Lower leg skin (tissue), 4 donors: ENCODE measurements at regions not wholly inside any gene's neighbourhood (a gene's known extent, or its start where the extent isn't known, plus 50 kb on each side); places are given as distances from the start of the nearest gene placed in this dataset.

ENCODE experiments used
- DNase-seq, 2 donors: peaks; one replicate each; pipeline ENCODE4 v3.0.0-alpha.2; 2019; ENCODE audit warnings: low spot score in 2 of 2
- H3K4me3 ChIP-seq: fragments of 200-600 bp; sonication (generic); 2 replicates; pipeline ENCODE4 v1.5.1; 2017; ENCODE audit warnings: mild to moderate bottlenecking, low read depth; ENCODE audit not compliant: poor library complexity, severe bottlenecking
- CTCF ChIP-seq, 3 donors: fragments of 450-650 bp; IDR thresholded peaks; one replicate each; pipeline ENCODE4 v1.5.1; 2016; ENCODE audit warnings: antibody characterized with exemption in 3 of 3, mild to moderate bottlenecking in 3 of 3, moderate library complexity in 2 of 3
- POLR2A ChIP-seq, 2 donors: fragments of 450-650 bp; IDR thresholded peaks; one replicate each; pipeline ENCODE4 v1.6.1; 2016 to 2017; ENCODE audit warnings: antibody characterized with exemption in 2 of 2, mild to moderate bottlenecking in 1 of 2, moderate library complexity in 1 of 2
- WGBS, 2 donors: methylation state at CpG; one replicate each; pipeline ENCODE4 v1.1.5; 2018; 5-methylcytosine and 5-hydroxymethylcytosine counted together
- intact Hi-C: fragments of 100-400 bp; cut with DNase I; formaldehyde crosslinking; loops from one replicate; pipeline ENCODE4 v1.15.0; 2023; ENCODE audit warnings: low total_unique reads

DNA sequence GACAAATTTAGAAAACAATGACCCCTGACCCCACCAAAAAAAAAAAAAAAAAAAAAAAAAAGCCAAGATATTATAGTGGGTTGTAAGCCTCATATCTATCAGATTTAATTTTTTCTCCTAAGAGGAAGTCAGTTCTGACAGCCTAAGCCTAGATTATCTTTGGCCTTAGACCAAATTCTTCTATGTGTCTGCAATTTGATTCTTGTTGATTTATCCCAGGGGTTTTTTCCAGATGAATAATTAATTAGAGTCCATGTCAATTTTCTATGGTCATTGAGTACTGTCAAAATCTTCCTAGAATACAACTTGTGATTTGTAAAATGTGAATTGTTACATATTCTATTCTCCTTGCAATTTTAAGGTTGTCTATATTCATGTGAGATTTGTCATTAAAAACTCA is 151.6 kb upstream of the CACNA2D1 start:
- TF ChIP-seq CTCF (IDR thresholded peaks at IDR 0.05) (no peak), POLR2A (IDR thresholded peaks at IDR 0.05) (no peak)
- no peak for DNase-seq
- intact Hi-C loops: no loop called here
- H3K4me3 ChIP-seq: no peak overlapping the region

- intact Hi-C loops: no loop called here
- no peak for TF ChIP-seq POLR2A (IDR thresholded peaks at IDR 0.05)
- TF ChIP-seq CTCF (IDR thresholded peaks at IDR 0.05): no peak
- no peak for DNase-seq
- H3K4me3 ChIP-seq: no peak overlapping the region
- WGBS, 2 donors: 40 to 42% methylated on average over 6 of the region's 6 CpGs
Observed at GRCh38 chr7:82594665-82595064, 151.1 kb upstream of the CACNA2D1 start.

DNA sequence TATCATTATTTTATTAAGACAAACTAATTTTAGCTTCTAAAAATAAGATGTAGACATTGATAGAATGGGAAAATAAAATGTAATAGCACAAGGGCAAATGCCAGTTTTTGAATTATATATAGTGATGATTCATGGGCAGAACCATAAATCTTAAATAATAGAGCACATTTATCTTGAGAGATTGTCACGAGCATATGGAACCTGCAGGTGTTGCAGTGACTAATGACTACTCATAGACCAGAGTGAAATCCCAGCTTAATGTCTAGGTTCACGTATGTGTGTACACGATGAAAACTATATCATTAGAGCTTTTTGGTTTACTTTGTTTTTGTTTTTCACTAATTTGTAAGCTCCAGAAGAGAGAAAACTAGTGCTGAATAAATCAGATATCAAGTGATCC is 150.2 kb upstream of the CACNA2D1 start:
- intact Hi-C loops: no loop called here
- no peak overlapping the region for H3K4me3 ChIP-seq
- TF ChIP-seq POLR2A (IDR thresholded peaks at IDR 0.05): no peak
- DNase-seq: no peak
- 51 to 59% methylated on average over 3 of the region's 3 CpGs for WGBS, 2 donors

DNA sequence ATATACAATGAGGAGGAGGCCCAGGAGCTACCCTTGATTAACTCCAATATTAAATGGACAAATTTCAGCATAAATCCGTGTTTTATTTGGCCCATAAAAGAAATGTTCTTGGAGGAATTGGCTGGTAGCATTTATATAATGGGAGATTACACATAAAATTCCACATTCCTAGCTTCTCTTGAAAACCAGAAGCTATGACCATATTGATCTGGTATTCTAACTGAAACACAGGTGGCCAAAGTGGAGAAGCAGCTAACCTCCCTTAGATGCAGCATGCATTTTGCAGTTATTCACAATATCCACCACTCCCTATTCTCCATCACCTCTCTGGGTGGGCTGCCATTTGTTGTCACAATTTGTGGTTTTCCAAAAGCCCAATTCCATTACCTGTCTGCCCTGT is 148.8 kb upstream of the CACNA2D1 start:
- H3K4me3 ChIP-seq: no peak overlapping the region
- intact Hi-C loops: no loop called here
- DNase-seq: no peak
- TF ChIP-seq POLR2A (IDR thresholded peaks at IDR 0.05) (no peak), CTCF (IDR thresholded peaks at IDR 0.05) (no peak)
- 82 to 93% methylated on average over 1 of the region's 1 CpG for WGBS, 2 donors

GRCh38 chr7:82579047-82579446 is 135.5 kb upstream of the CACNA2D1 start:
- no peak for TF ChIP-seq POLR2A (IDR thresholded peaks at IDR 0.05)
- no peak for TF ChIP-seq CTCF (IDR thresholded peaks at IDR 0.05)
- WGBS, 2 donors: 48 to 51% methylated on average over 3 of the region's 3 CpGs
- DNase-seq: no peak
- no peak overlapping the region for H3K4me3 ChIP-seq
- intact Hi-C loops: loop anchor here (10.0 kb wide), 1 partner anchor 534 kb away; no protein-coding TSS in a partner anchor

GRCh38 chr7:82578430-82578829 is 134.9 kb upstream of the CACNA2D1 start:
- no peak for TF ChIP-seq CTCF (IDR thresholded peaks at IDR 0.05)
- TF ChIP-seq POLR2A (IDR thresholded peaks at IDR 0.05): no peak
- 4 to 5% methylated on average over 1 of the region's 1 CpG for WGBS, 2 donors
- DNase-seq: no peak
- no peak overlapping the region for H3K4me3 ChIP-seq
- intact Hi-C loops: loop anchor here (10.0 kb wide), 1 partner anchor 534 kb away; no protein-coding TSS in a partner anchor
